H9 (cell line): ENCODE measurements at regions not wholly inside any gene's neighbourhood (a gene's known extent, or its start where the extent isn't known, plus 50 kb on each side); places are given as distances from the start of the nearest gene placed in this dataset.

Experiments used
- DNase-seq: peaks from one replicate; pipeline ENCODE4 v3.0.0-alpha.2; 2017
- H2AFZ ChIP-seq: one replicate; pipeline ENCODE4 v1.6.1; 2013; ENCODE audit warnings: mild to moderate bottlenecking, low read length, control low read depth, moderate library complexity
- H2AK5ac ChIP-seq: 2 replicates; pipeline ENCODE4 v1.6.1; 2013; ENCODE audit warnings: low read length, control low read depth, mixed read lengths; ENCODE audit not compliant: insufficient read length
- H2BK120ac ChIP-seq: one replicate; pipeline ENCODE4 v1.6.1; 2013; ENCODE audit warnings: low read depth, mild to moderate bottlenecking, low read length, control low read depth, inconsistent platforms; ENCODE audit not compliant: poor library complexity, severe bottlenecking
- H2BK12ac ChIP-seq: 2 replicates; pipeline ENCODE4 v1.6.1; 2013; ENCODE audit warnings: low read length, control low read depth, mixed read lengths, low read depth; ENCODE audit not compliant: insufficient read length
- H2BK15ac ChIP-seq: 2 replicates; pipeline ENCODE4 v1.6.1; 2013; ENCODE audit warnings: low read depth, low read length, control low read depth
- H2BK20ac ChIP-seq: one replicate; pipeline ENCODE4 v1.6.1; 2013; ENCODE audit warnings: low read depth, mild to moderate bottlenecking, low read length, control low read depth, inconsistent platforms; ENCODE audit not compliant: poor library complexity, severe bottlenecking
- H2BK5ac ChIP-seq: 2 replicates; pipeline ENCODE4 v1.6.1; 2013; ENCODE audit warnings: low read length, control low read depth, mixed read lengths; ENCODE audit not compliant: insufficient read length
- H3K14ac ChIP-seq: 2 replicates; pipeline ENCODE4 v1.6.1; 2013; ENCODE audit warnings: low read length, control low read depth; ENCODE audit not compliant: insufficient read depth
- H3K18ac ChIP-seq: 2 replicates; pipeline ENCODE4 v1.6.1; 2013; ENCODE audit warnings: low read depth, mild to moderate bottlenecking, mixed read lengths, low read length, control low read depth; ENCODE audit not compliant: insufficient read length
- H3K23ac ChIP-seq: 2 replicates; pipeline ENCODE4 v1.6.1; 2013; ENCODE audit warnings: low read length, control low read depth, mixed read lengths, low read depth; ENCODE audit not compliant: insufficient read length
- H3K23me2 ChIP-seq: 2 replicates; pipeline ENCODE4 v1.6.1; 2013; ENCODE audit warnings: low read depth, mild to moderate bottlenecking, mixed read lengths, low read length, control low read depth; ENCODE audit not compliant: insufficient read length, poor library complexity, severe bottlenecking
- H3K27ac ChIP-seq: 2 replicates; pipeline ENCODE4 v1.5.1; 2013; ENCODE audit warnings: low read length, control low read depth, mixed read lengths, low read depth; ENCODE audit not compliant: insufficient read length
- H3K27me3 ChIP-seq: 2 replicates; pipeline ENCODE4 v1.6.1; 2013; ENCODE audit warnings: low read length, control low read depth, inconsistent platforms; ENCODE audit not compliant: insufficient read depth
- H3K4ac ChIP-seq: 2 replicates; pipeline ENCODE4 v1.6.1; 2013; ENCODE audit warnings: low read depth, mild to moderate bottlenecking, control low read depth, inconsistent platforms, low read length, moderate library complexity
- H3K4me1 ChIP-seq: 2 replicates; pipeline ENCODE4 v1.6.1; 2013; ENCODE audit warnings: low read length, control low read depth, inconsistent platforms; ENCODE audit not compliant: insufficient read depth
- H3K4me2 ChIP-seq: 2 replicates; pipeline ENCODE4 v1.6.1; 2013; ENCODE audit warnings: low read length, control low read depth, mixed read lengths; ENCODE audit not compliant: insufficient read length, insufficient read depth
- H3K56ac ChIP-seq: 2 replicates; pipeline ENCODE4 v1.6.1; 2013; ENCODE audit warnings: low read depth, mild to moderate bottlenecking, mixed read lengths, low read length, control low read depth; ENCODE audit not compliant: insufficient read length
- H3K79me1 ChIP-seq: 2 replicates; pipeline ENCODE4 v1.6.1; 2013; ENCODE audit warnings: low read depth, mild to moderate bottlenecking, moderate library complexity, low read length, control low read depth, inconsistent platforms; ENCODE audit not compliant: insufficient read depth, poor library complexity, severe bottlenecking
- H3K79me2 ChIP-seq: 2 replicates; pipeline ENCODE4 v1.6.1; 2013; ENCODE audit warnings: low read length, control low read depth, inconsistent platforms; ENCODE audit not compliant: insufficient read depth
- H3K9ac ChIP-seq: 2 replicates; pipeline ENCODE4 v1.6.1; 2013; ENCODE audit warnings: low read length, control low read depth, mixed read lengths; ENCODE audit not compliant: insufficient read length; ENCODE audit errors: extremely low read depth
- H3K9me3 ChIP-seq: one replicate; pipeline ENCODE4 v1.6.1; 2013; ENCODE audit warnings: low read depth, low read length, inconsistent platforms; ENCODE audit not compliant: control insufficient read depth
- H3T11ph ChIP-seq: one replicate; pipeline ENCODE4 v1.6.1; 2013; ENCODE audit warnings: mild to moderate bottlenecking, low read length, control low read depth, inconsistent platforms
- H4K20me1 ChIP-seq: one replicate; pipeline ENCODE4 v1.6.1; 2013; ENCODE audit not compliant: control insufficient read depth, insufficient read length, insufficient read depth
- H4K5ac ChIP-seq: 2 replicates; pipeline ENCODE4 v1.6.1; 2013; ENCODE audit warnings: low read depth, mild to moderate bottlenecking, mixed read lengths, low read length, control low read depth; ENCODE audit not compliant: insufficient read length
- H4K8ac ChIP-seq: replicated peaks from 2 replicates; pipeline ENCODE4 v1.6.1; 2013; ENCODE audit warnings: low read length, control low read depth, mixed read lengths, low read depth; ENCODE audit not compliant: insufficient read length
- H4K91ac ChIP-seq: 2 replicates; pipeline ENCODE4 v1.6.1; 2013; ENCODE audit warnings: low read depth, mild to moderate bottlenecking, moderate library complexity, mixed read lengths, low read length, control low read depth; ENCODE audit not compliant: insufficient read length
- H3K27ac Mint-ChIP-seq, 3 experiments: 2 replicates in 2 of 3; 3 replicates in 1 of 3; pipeline ENCODE4 v1.8.0; 2020 to 2021; ENCODE audit warnings: mixed read lengths in 3 of 3, mild to moderate bottlenecking in 1 of 3, moderate library complexity in 1 of 3
- H3K27me3 Mint-ChIP-seq: 2 replicates; pipeline ENCODE4 v1.8.0; 2021; ENCODE audit warnings: low read depth, mild to moderate bottlenecking, moderate library complexity, mixed read lengths
- H3K36me3 Mint-ChIP-seq, 3 experiments: 2 replicates in 2 of 3; 3 replicates in 1 of 3; pipeline ENCODE4 v1.8.0; 2020 to 2021; ENCODE audit warnings: low read depth in 3 of 3, mixed read lengths in 3 of 3; ENCODE audit not compliant: insufficient read depth in 1 of 3
- H3K4me1 Mint-ChIP-seq, 2 experiments: 2 replicates each; pipeline ENCODE4 v1.8.0; 2020; ENCODE audit warnings: mixed read lengths in 2 of 2
- H3K4me3 Mint-ChIP-seq, 2 experiments: 2 replicates in 1 of 2; 3 replicates in 1 of 2; pipeline ENCODE4 v1.8.0; 2020 to 2021; ENCODE audit warnings: mild to moderate bottlenecking in 2 of 2, mixed read lengths in 2 of 2, moderate library complexity in 1 of 2
- H3K9me3 Mint-ChIP-seq, 2 experiments: 2 replicates in 1 of 2; 3 replicates in 1 of 2; pipeline ENCODE4 v1.8.0; 2020; ENCODE audit warnings: mild to moderate bottlenecking in 2 of 2, mixed read lengths in 2 of 2, moderate library complexity in 1 of 2
- WGBS: extraction: QIAGEN DNeasy Blood & Tissue Kit; methylation state at CpG from one replicate; pipeline ENCODE4 v1.1.7; 2013; ENCODE audit warnings: missing lambda C conversion rate, low lambda C conversion rate, mixed read lengths; ENCODE audit not compliant: insufficient read length; ENCODE audit errors: extremely low coverage; 5-methylcytosine and 5-hydroxymethylcytosine counted together
- TF ChIP-seq, protein P1 (sequence below): fragments of 200-600 bp; sonication (generic); conservative IDR thresholded peaks from 3 replicates; pipeline ENCODE4 v1.8.0; 2021; ENCODE audit warnings: antibody characterized with exemption, mild to moderate bottlenecking

DNA sequence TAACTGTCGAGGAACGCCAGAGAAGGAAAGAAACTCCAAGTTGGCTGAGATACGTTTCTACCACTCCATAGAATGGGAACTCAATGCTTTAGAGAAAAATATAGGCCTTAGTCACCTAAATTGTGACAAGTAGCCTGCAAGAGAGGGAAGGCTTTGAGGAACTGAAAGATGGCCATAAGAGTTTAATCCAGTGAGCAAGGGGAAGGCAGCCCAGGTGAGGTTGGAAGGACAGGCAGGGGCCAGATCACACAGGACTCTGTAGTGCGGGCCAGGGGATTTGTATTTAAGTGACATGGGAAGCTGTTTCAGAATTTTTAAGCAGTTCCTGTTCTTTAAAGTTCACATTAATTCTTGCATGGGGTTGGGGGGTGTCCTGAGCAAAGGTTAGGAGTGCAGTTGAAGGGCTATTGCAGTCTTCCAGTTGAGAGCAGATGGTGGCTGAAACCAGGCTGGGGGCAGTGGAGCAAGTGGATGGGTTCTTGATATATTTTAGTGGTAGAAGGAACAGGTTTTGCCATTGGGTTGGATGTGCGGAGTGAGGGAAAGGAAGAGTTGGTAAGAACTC lies 138.9 kb upstream of the PELI1 start:
- no peaks in the 10 kb centered on the region; the same call in 1 of the 2 replicates for H3K27me3 ChIP-seq
- no peak overlapping the region for H4K91ac ChIP-seq
- no peak overlapping the region for H3K4ac ChIP-seq
- peaks cover 14% of the 10 kb centered on the region for H3K4me1 ChIP-seq
- H2AFZ ChIP-seq, result no peak overlapping the region
- H2BK120ac ChIP-seq, result no peak overlapping the region
- no peak overlapping the region for H3K4me3 Mint-ChIP-seq
- no peak overlapping the region for H2BK15ac ChIP-seq
- DNase-seq, result no peak
- no peak overlapping the region for H3K18ac ChIP-seq
- no CpG with 5 or more reads among the region's 5 CpGs for WGBS
- no peak overlapping the region for H3K14ac ChIP-seq
- H2BK20ac ChIP-seq, result no peak overlapping the region
- H3K4me2 ChIP-seq, result no peak overlapping the region
- H3K9me3 ChIP-seq, result no peaks in the 10 kb centered on the region
- no peak overlapping the region for H4K5ac ChIP-seq
- H3K23me2 ChIP-seq, result no peaks in the 10 kb centered on the region
- no peaks in the 10 kb centered on the region for H3K9me3 Mint-ChIP-seq
- H4K20me1 ChIP-seq, result no peaks in the 10 kb centered on the region
- H3K56ac ChIP-seq, result no peak overlapping the region
- no peaks in the 10 kb centered on the region for H3K79me1 ChIP-seq
- H3K9ac ChIP-seq, result no peak overlapping the region
- no peak overlapping the region for H2AK5ac ChIP-seq
- peaks cover 0 to 1% (median 0%) of the 10 kb centered on the region in 3 experiments; a peak in 1 of 7 replicates for H3K36me3 Mint-ChIP-seq
- no peak overlapping the region for H2BK12ac ChIP-seq
- H3K79me2 ChIP-seq, result no peaks in the 10 kb centered on the region
- H3K27ac ChIP-seq, result no peak overlapping the region
- TF ChIP-seq, protein P1, sequence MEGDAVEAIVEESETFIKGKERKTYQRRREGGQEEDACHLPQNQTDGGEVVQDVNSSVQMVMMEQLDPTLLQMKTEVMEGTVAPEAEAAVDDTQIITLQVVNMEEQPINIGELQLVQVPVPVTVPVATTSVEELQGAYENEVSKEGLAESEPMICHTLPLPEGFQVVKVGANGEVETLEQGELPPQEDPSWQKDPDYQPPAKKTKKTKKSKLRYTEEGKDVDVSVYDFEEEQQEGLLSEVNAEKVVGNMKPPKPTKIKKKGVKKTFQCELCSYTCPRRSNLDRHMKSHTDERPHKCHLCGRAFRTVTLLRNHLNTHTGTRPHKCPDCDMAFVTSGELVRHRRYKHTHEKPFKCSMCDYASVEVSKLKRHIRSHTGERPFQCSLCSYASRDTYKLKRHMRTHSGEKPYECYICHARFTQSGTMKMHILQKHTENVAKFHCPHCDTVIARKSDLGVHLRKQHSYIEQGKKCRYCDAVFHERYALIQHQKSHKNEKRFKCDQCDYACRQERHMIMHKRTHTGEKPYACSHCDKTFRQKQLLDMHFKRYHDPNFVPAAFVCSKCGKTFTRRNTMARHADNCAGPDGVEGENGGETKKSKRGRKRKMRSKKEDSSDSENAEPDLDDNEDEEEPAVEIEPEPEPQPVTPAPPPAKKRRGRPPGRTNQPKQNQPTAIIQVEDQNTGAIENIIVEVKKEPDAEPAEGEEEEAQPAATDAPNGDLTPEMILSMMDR, result no peak
- no peak overlapping the region for H3T11ph ChIP-seq
- no peak overlapping the region for H3K27ac Mint-ChIP-seq
- peaks cover 2% of the 10 kb centered on the region for H3K27me3 Mint-ChIP-seq
- H2BK5ac ChIP-seq, result no peak overlapping the region
- H4K8ac ChIP-seq, result no peak overlapping the region
- peaks cover 36 to 46% of the 10 kb centered on the region in 2 experiments for H3K4me1 Mint-ChIP-seq
- H3K23ac ChIP-seq, result no peak overlapping the region
